HEK293 (cell line): ENCODE measurements at regions not wholly inside any gene's neighbourhood (a gene's known extent, or its start where the extent isn't known, plus 50 kb on each side); places are given as distances from the start of the nearest gene placed in this dataset.

ENCODE experiments used
- CTCF ChIA-PET: fragments of 350-600 bp; formaldehyde crosslinking; extraction: SDS; loops from one replicate; lab custom pipeline; 2021; ENCODE audit warnings: antibody characterized with exemption; lab: Yijun Ruan, JAX
- POLR2A ChIA-PET: fragments of 300-600 bp; formaldehyde crosslinking; extraction: SDS; loops from one replicate; lab custom pipeline; 2020; ENCODE audit warnings: antibody characterized with exemption, inconsistent platforms; lab: Yijun Ruan, JAX
- H3K27ac ChIP-seq: fragments of 200-500 bp; sonication (Bioruptor generic); 2 replicates; pipeline ENCODE4 v1.5.1; 2014; ENCODE audit warnings: low read depth, low read length, control low read depth, inconsistent platforms; ENCODE audit errors: extremely low read depth
- H3K36me3 ChIP-seq, 2 experiments: fragments of 200-500 bp in 1 of 2; sonication (Bioruptor generic) in 1 of 2; 1 replicate in 1 of 2; 2 replicates in 1 of 2; pipeline ENCODE4 v1.5.1; 2014 to 2017; ENCODE audit warnings: inconsistent platforms in 2 of 2, low read length in 2 of 2; ENCODE audit not compliant: control insufficient read depth in 2 of 2, insufficient read depth in 1 of 2
- H3K4me1 ChIP-seq: fragments of 200-500 bp; sonication (Bioruptor generic); 2 replicates; pipeline ENCODE4 v1.5.1; 2014; ENCODE audit warnings: mild to moderate bottlenecking, low read length, inconsistent platforms; ENCODE audit not compliant: control insufficient read depth, insufficient read depth
- H3K4me3 ChIP-seq: 2 replicates; pipeline ENCODE4 v1.5.1; 2011; ENCODE audit warnings: low read depth, mild to moderate bottlenecking, control low read depth, low read length, moderate library complexity
- H3K9me3 ChIP-seq: fragments of 200-500 bp; sonication (Bioruptor generic); 2 replicates; pipeline ENCODE4 v1.5.1; 2014; ENCODE audit warnings: low read depth, low read length, inconsistent platforms; ENCODE audit not compliant: control insufficient read depth, insufficient read depth
- EGR2 ChIP-seq: fragments of 450-650 bp; formaldehyde crosslinking; IDR thresholded peaks from 2 replicates; pipeline ENCODE4 v1.5.1; 2016; ENCODE audit warnings: low read depth, missing biosample characterization, missing genetic modification characterization
- PATZ1 ChIP-seq: fragments of 450-650 bp; formaldehyde crosslinking; IDR thresholded peaks from 2 replicates; pipeline ENCODE4 v1.5.1; 2016; ENCODE audit warnings: missing biosample characterization, missing genetic modification characterization
- PRDM6 ChIP-seq: fragments of 450-650 bp; formaldehyde crosslinking; IDR thresholded peaks from 2 replicates; pipeline ENCODE4 v1.5.1; 2017; ENCODE audit warnings: missing biosample characterization, missing genetic modification characterization
- SALL2 ChIP-seq: fragments of 450-650 bp; formaldehyde crosslinking; IDR thresholded peaks from 2 replicates; pipeline ENCODE4 v1.5.0; 2017; ENCODE audit warnings: missing biosample characterization, mild to moderate bottlenecking, missing genetic modification characterization, borderline replicate concordance
- WT1 ChIP-seq: fragments of 450-650 bp; formaldehyde crosslinking; IDR thresholded peaks from 2 replicates; pipeline ENCODE4 v1.5.1; 2016; ENCODE audit warnings: missing biosample characterization, missing genetic modification characterization
- ZBTB10 ChIP-seq: fragments of 450-650 bp; formaldehyde crosslinking; IDR thresholded peaks from 2 replicates; pipeline ENCODE4 v1.5.1; 2016; ENCODE audit warnings: missing biosample characterization, missing genetic modification characterization
- ZBTB20 ChIP-seq: fragments of 450-650 bp; formaldehyde crosslinking; IDR thresholded peaks from 2 replicates; pipeline ENCODE4 v1.5.1; 2016; ENCODE audit warnings: missing biosample characterization, missing genetic modification characterization
- ZBTB8A ChIP-seq: fragments of 450-650 bp; formaldehyde crosslinking; IDR thresholded peaks from 2 replicates; pipeline ENCODE4 v1.5.1; 2016; ENCODE audit warnings: missing biosample characterization, missing genetic modification characterization
- ZFHX2 ChIP-seq: fragments of 450-650 bp; formaldehyde crosslinking; conservative IDR thresholded peaks from 2 replicates; pipeline ENCODE4 v1.5.1; 2016; ENCODE audit warnings: missing biosample characterization, missing genetic modification characterization
- ZNF121 ChIP-seq: fragments of 450-650 bp; formaldehyde crosslinking; IDR thresholded peaks from 2 replicates; pipeline ENCODE4 v1.5.1; 2016; ENCODE audit warnings: missing biosample characterization, missing genetic modification characterization
- ZNF157 ChIP-seq: fragments of 450-650 bp; formaldehyde crosslinking; IDR thresholded peaks from 2 replicates; pipeline ENCODE4 v1.5.1; 2016; ENCODE audit warnings: missing biosample characterization, missing genetic modification characterization
- ZNF292 ChIP-seq: fragments of 450-650 bp; formaldehyde crosslinking; IDR thresholded peaks from 2 replicates; pipeline ENCODE4 v1.5.1; 2016; ENCODE audit warnings: low read depth, missing biosample characterization, missing genetic modification characterization, borderline replicate concordance
- ZNF354C ChIP-seq: fragments of 450-650 bp; formaldehyde crosslinking; IDR thresholded peaks from 2 replicates; pipeline ENCODE4 v1.5.1; 2016; ENCODE audit warnings: missing biosample characterization, missing genetic modification characterization, low read depth, borderline replicate concordance
- ZNF398 ChIP-seq: fragments of 450-650 bp; formaldehyde crosslinking; IDR thresholded peaks from 2 replicates; pipeline ENCODE4 v1.5.1; 2017; ENCODE audit warnings: missing biosample characterization, missing genetic modification characterization
- ZNF416 ChIP-seq: fragments of 450-650 bp; formaldehyde crosslinking; IDR thresholded peaks from 2 replicates; pipeline ENCODE4 v1.5.1; 2016; ENCODE audit warnings: missing biosample characterization, missing genetic modification characterization
- ZNF510 ChIP-seq: fragments of 450-650 bp; formaldehyde crosslinking; IDR thresholded peaks from 2 replicates; pipeline ENCODE4 v1.5.1; 2018; ENCODE audit warnings: mild to moderate bottlenecking, missing genetic modification characterization, missing biosample characterization; ENCODE audit not compliant: insufficient replicate concordance
- ZNF621 ChIP-seq: fragments of 450-650 bp; formaldehyde crosslinking; IDR thresholded peaks from 2 replicates; pipeline ENCODE4 v1.5.1; 2017; ENCODE audit warnings: missing biosample characterization, missing genetic modification characterization

GRCh38 chr5:63155310-63155631, 576.7 kb downstream of the LRRC70 start:
- CTCF ChIA-PET = interaction anchor here (1.2 kb wide), 1 partner anchor 30 kb away, joined by 3 read pairs; no protein-coding TSS in a partner anchor
- Histone ChIP-seq H3K4me1 (no peaks in the 10 kb centered on the region), H3K27ac (no peak overlapping the region), H3K36me3 (no peaks in the 10 kb centered on the region), H3K9me3 (no peaks in the 10 kb centered on the region), H3K4me3 (no peak overlapping the region)
- POLR2A ChIA-PET = no interaction called here
- TF ChIP-seq EGR2 (tag by site-specific recombination) (no peak), ZFHX2 (no peak), PRDM6 (no peak), ZBTB8A (no peak)
- TF ChIP-seq, all 188 proteins: peak for 0

- Histone ChIP-seq H3K9me3 (no peaks in the 10 kb centered on the region), H3K27ac (no peak overlapping the region), H3K4me1 (no peaks in the 10 kb centered on the region), H3K4me3 (no peak overlapping the region), H3K36me3 (no peaks in the 10 kb centered on the region)
- ChIA-PET CTCF (interaction anchor here (0.6 to 1.2 kb wide), 2 partner anchors 15 to 29 kb away, joined by 3 read pairs; no protein-coding TSS in a partner anchor), POLR2A (no interaction called here)
- TF ChIP-seq ZNF354C (tag by site-specific recombination) = no peak
- TF ChIP-seq ZBTB20 (tag by site-specific recombination) = no peak
- no peak for TF ChIP-seq ZBTB10 (tag by site-specific recombination)
- TF ChIP-seq ZNF416 = no peak
- no peak for TF ChIP-seq PATZ1
Measured at GRCh38 chr5:63154476-63155309, 576.1 kb downstream of the LRRC70 start.

GRCh38 chr5:63152871-63153270, 574.3 kb downstream of the LRRC70 start:
- POLR2A ChIA-PET = no interaction called here
- Histone ChIP-seq H3K4me3 (no peak overlapping the region), H3K4me1 (no peaks in the 10 kb centered on the region), H3K36me3 (no peaks in the 10 kb centered on the region), H3K27ac (no peak overlapping the region), H3K9me3 (no peaks in the 10 kb centered on the region)
- CTCF ChIA-PET = no interaction called here
- no peak for TF ChIP-seq ZNF121
- TF ChIP-seq ZNF621 (tag by site-specific recombination) = no peak
- TF ChIP-seq ZNF510 (tag by site-specific recombination) = no peak
- no peak for TF ChIP-seq ZNF157 (tag by site-specific recombination)
- no peak for TF ChIP-seq ZNF292 (tag by site-specific recombination)
- TF ChIP-seq WT1 (tag by site-specific recombination) = no peak
- TF ChIP-seq PRDM6 = no peak
- TF ChIP-seq ZNF398 (tag by site-specific recombination) = no peak
- TF ChIP-seq SALL2 (tag by site-specific recombination) = no peak
